ENCODE measurements at regions not wholly inside any gene's neighbourhood (a gene's known extent, or its start where the extent isn't known, plus 50 kb on each side); places are given as distances from the start of the nearest gene placed in this dataset.

DNA sequence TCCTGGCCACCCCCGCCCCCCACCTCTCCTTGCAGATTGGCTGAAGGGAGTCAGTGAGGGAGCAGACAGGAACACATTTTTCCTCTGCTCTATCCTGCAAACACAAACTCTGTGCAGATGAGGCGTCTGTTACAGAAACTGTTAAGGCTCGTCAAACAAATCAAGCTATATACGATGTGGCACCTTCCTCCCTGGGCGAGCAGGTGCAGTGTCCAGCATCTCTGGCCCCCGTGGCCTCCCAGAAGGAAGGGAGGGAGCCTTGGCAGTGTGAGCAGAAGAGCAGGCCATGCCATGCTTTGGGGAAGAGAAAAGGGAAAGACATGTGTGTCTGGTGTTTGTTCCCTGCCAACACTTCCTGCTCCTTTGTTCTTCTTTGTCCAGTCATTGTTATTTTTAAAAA lies 267.8 kb downstream of the UTP18 start:
- TF ChIP-seq CTCF (IDR thresholded peaks at IDR 0.05) (no peak), POLR2A (IDR thresholded peaks at IDR 0.05) (no peak)

Data from adrenal gland (tissue), 5 donors.